ENCODE measurements at regions not wholly inside any gene's neighbourhood (a gene's known extent, or its start where the extent isn't known, plus 50 kb on each side); places are given as distances from the start of the nearest gene placed in this dataset.

DNA sequence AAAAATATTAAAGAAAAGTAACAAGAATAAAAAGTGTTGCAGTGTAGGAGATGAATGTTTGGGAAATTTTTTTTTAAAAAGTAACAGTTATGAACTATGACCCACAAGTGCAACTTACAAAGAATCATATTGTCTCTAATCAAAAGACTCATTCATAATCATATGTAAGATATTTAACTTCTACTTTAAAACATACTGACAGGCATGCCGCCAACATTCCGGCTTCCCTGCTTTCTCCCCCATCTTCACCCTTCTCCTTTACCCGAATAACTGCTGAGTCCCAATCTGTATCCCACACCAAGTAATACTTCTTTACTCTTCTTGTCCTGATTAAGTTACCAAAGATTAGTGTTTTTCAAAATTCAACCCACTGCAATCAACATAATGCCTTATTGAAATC, 598.8 kb upstream of the FRG1 start:
- H3K56ac ChIP-seq (ENCODE audit: extremely low read depth, insufficient read depth, low read length), result no peak overlapping the region
- H2BK20ac ChIP-seq (ENCODE audit: low read depth, low read length), result no peak overlapping the region
- no peak for ATAC-seq (ENCODE audit: low read depth)
- no peak for TF ChIP-seq POLR2A (IDR thresholded peaks at IDR 0.05; ENCODE audit: low read depth, low read length)
- no peak for TF ChIP-seq SMC3 (IDR thresholded peaks at IDR 0.05; ENCODE audit: low read depth, low read length)
- no peak for TF ChIP-seq MXI1 (IDR thresholded peaks at IDR 0.05; ENCODE audit: borderline replicate concordance, low read depth, low read length)
- no peak for TF ChIP-seq CEBPB (IDR thresholded peaks at IDR 0.05; ENCODE audit: low read depth, low read length)
- TF ChIP-seq, protein P1, sequence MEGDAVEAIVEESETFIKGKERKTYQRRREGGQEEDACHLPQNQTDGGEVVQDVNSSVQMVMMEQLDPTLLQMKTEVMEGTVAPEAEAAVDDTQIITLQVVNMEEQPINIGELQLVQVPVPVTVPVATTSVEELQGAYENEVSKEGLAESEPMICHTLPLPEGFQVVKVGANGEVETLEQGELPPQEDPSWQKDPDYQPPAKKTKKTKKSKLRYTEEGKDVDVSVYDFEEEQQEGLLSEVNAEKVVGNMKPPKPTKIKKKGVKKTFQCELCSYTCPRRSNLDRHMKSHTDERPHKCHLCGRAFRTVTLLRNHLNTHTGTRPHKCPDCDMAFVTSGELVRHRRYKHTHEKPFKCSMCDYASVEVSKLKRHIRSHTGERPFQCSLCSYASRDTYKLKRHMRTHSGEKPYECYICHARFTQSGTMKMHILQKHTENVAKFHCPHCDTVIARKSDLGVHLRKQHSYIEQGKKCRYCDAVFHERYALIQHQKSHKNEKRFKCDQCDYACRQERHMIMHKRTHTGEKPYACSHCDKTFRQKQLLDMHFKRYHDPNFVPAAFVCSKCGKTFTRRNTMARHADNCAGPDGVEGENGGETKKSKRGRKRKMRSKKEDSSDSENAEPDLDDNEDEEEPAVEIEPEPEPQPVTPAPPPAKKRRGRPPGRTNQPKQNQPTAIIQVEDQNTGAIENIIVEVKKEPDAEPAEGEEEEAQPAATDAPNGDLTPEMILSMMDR (conservative IDR thresholded peaks at IDR 0.05; ENCODE audit: low read depth, low read length), result no peak
- H3K27ac ChIP-seq (ENCODE audit: insufficient read depth, low read length), result no peak overlapping the region
- H2BK120ac ChIP-seq (ENCODE audit: low read depth, low read length), result no peak overlapping the region
- 34% methylated on average over 3 of the region's 3 CpGs; no CpG with 5 or more reads in 1 of the 2 experiments for WGBS, 2 experiments (ENCODE audit: extremely low coverage in 2 of 2, insufficient read length in 1 of 2)
- H2BK5ac ChIP-seq (ENCODE audit: low read depth, low read length, poor library complexity, severe bottlenecking), result no peak overlapping the region
- no peak overlapping the region for H2AK9ac ChIP-seq (replicated peaks; ENCODE audit: low read depth, low read length, poor library complexity)
- H2AK5ac ChIP-seq (ENCODE audit: low read depth, low read length), result no peak overlapping the region
- H2AFZ ChIP-seq (replicated peaks; ENCODE audit: low read length, poor library complexity), result no peak overlapping the region
- DNase-seq, result no peak
- no peak overlapping the region for H4K8ac ChIP-seq (ENCODE audit: low read depth in 2 of 2, low read length in 2 of 2)
- no peaks in the 10 kb centered on the region for H3K9me1 ChIP-seq (ENCODE audit: insufficient read depth, low read length)
- H3K9me3 ChIP-seq (ENCODE audit: control insufficient read depth, insufficient read depth, low read length), result peaks cover 19% of the 10 kb centered on the region
- no peak overlapping the region for H3K23ac ChIP-seq (ENCODE audit: low read depth, low read length)
- intact Hi-C loops (cut with micrococcal nuclease), result no loop called here
- no peaks in the 10 kb centered on the region for H3K27me3 ChIP-seq (ENCODE audit: control insufficient read depth, insufficient read depth, low read length)
- H3K9ac ChIP-seq (ENCODE audit: low read depth, low read length), result no peak overlapping the region
- no peaks in the 10 kb centered on the region for H4K20me1 ChIP-seq (ENCODE audit: insufficient read depth, low read length)
- no peaks in the 10 kb centered on the region for H3K4me1 ChIP-seq (ENCODE audit: control insufficient read depth, insufficient read depth, low read length)
- no peak overlapping the region for H3K14ac ChIP-seq (replicated peaks; ENCODE audit: low read depth, low read length)
- dilution Hi-C loops (cut with HindIII; ENCODE audit: low sequenced_read_pairs, unreplicated experiment), result no loop called here
- no peak overlapping the region for H3K18ac ChIP-seq (ENCODE audit: low read depth, low read length)
- no peak overlapping the region for H4K5ac ChIP-seq (ENCODE audit: low read depth, low read length)
- no peaks in the 10 kb centered on the region for H3K79me1 ChIP-seq (ENCODE audit: low read depth in 1 of 2, low read length in 2 of 2)
- H3K36me3 ChIP-seq (ENCODE audit: control insufficient read depth, insufficient read depth, low read length), result no peaks in the 10 kb centered on the region
- no peak overlapping the region for H4K91ac ChIP-seq (ENCODE audit: insufficient read depth, low read depth, low read length)
- H3K4me3 ChIP-seq (ENCODE audit: insufficient read depth, low read depth, low read length), result no peak overlapping the region
- no TSS peak for BruUV-seq (replicated peaks)
- H3K4me2 ChIP-seq (ENCODE audit: low read depth, low read length), result no peak overlapping the region
- ChIA-PET CTCF (no interaction called here), POLR2A (ENCODE audit: unreplicated experiment) (no interaction called here)
- no peak overlapping the region for H2BK15ac ChIP-seq (ENCODE audit: low read depth, low read length)
- in situ Hi-C loops (cut with MboI; ENCODE audit: low sequenced_read_pairs), result no loop called here
- H3K4ac ChIP-seq (ENCODE audit: low read depth, low read length), result no peak overlapping the region

Data from IMR-90 (cell line).